DOHH2 (cell line): ENCODE measurements at regions not wholly inside any gene's neighbourhood (a gene's known extent, or its start where the extent isn't known, plus 50 kb on each side); places are given as distances from the start of the nearest gene placed in this dataset.

Experiments
- H3F3A ChIP-seq: fragments of 200-600 bp; sonication (generic), shearing (Covaris generic); 2 replicates; pipeline ENCODE4 v1.6.0; 2016; ENCODE audit warnings: antibody characterized with exemption, mild to moderate bottlenecking; ENCODE audit not compliant: control insufficient read depth, insufficient read depth
- H3K27ac ChIP-seq: fragments of 200-600 bp; sonication (generic); 2 replicates; pipeline ENCODE4 v1.5.1; 2014; ENCODE audit warnings: low read depth, mild to moderate bottlenecking, low read length, moderate library complexity
- H3K27me3 ChIP-seq: fragments of 200-600 bp; sonication (generic); 2 replicates; pipeline ENCODE4 v1.6.1; 2014; ENCODE audit warnings: mild to moderate bottlenecking, low read length, mixed read lengths; ENCODE audit not compliant: control insufficient read depth
- H3K36me3 ChIP-seq: fragments of 200-600 bp; sonication (generic); 2 replicates; pipeline ENCODE4 v1.6.1; 2014; ENCODE audit warnings: mild to moderate bottlenecking, low read length, moderate library complexity, mixed read lengths; ENCODE audit not compliant: control insufficient read depth
- H3K4me1 ChIP-seq: fragments of 200-600 bp; sonication (generic); 2 replicates; pipeline ENCODE4 v1.6.1; 2014; ENCODE audit warnings: mild to moderate bottlenecking, low read length, mixed read lengths; ENCODE audit not compliant: control insufficient read depth
- H3K4me2 ChIP-seq: fragments of 200-600 bp; sonication (generic); 2 replicates; pipeline ENCODE4 v1.6.0; 2014; ENCODE audit warnings: mild to moderate bottlenecking, low read length, moderate library complexity
- H3K4me3 ChIP-seq: fragments of 200-600 bp; sonication (generic); 2 replicates; pipeline ENCODE4 v1.5.1; 2014; ENCODE audit warnings: mild to moderate bottlenecking, low read length, mixed read lengths
- H3K79me2 ChIP-seq: fragments of 200-600 bp; sonication (generic); 2 replicates; pipeline ENCODE4 v1.6.1; 2014; ENCODE audit warnings: mild to moderate bottlenecking, low read length, mixed read lengths; ENCODE audit not compliant: control insufficient read depth
- H3K9me2 ChIP-seq: fragments of 200-600 bp; sonication (generic); replicated peaks from 2 replicates; pipeline ENCODE4 v1.6.1; 2014; ENCODE audit warnings: mild to moderate bottlenecking, low read length, mixed read lengths; ENCODE audit not compliant: control insufficient read depth
- H3K9me3 ChIP-seq: fragments of 200-600 bp; sonication (generic); 2 replicates; pipeline ENCODE4 v1.6.1; 2014; ENCODE audit warnings: antibody characterized with exemption, low read length, mixed read lengths; ENCODE audit not compliant: control insufficient read depth, insufficient read depth
- H4K20me1 ChIP-seq: fragments of 200-600 bp; sonication (generic); 2 replicates; pipeline ENCODE4 v1.6.0; 2014; ENCODE audit warnings: low read depth, mild to moderate bottlenecking, antibody characterized with exemption, low read length, moderate library complexity; ENCODE audit not compliant: control insufficient read depth, insufficient read depth
- EZH2phosphoT487 ChIP-seq: fragments of 200-600 bp; sonication (generic); IDR thresholded peaks from 2 replicates; pipeline ENCODE4 v1.6.1; 2017; ENCODE audit warnings: borderline replicate concordance, mild to moderate bottlenecking, antibody characterized with exemption, low read length, moderate library complexity, mixed read lengths
- TF ChIP-seq, protein P1 (sequence below): fragments of 200-600 bp; sonication (generic); IDR thresholded peaks from one replicate; pipeline ENCODE4 v1.5.1; 2014; ENCODE audit warnings: antibody characterized with exemption, mild to moderate bottlenecking, low read depth, low read length; ENCODE audit not compliant: poor library complexity, severe bottlenecking

DNA sequence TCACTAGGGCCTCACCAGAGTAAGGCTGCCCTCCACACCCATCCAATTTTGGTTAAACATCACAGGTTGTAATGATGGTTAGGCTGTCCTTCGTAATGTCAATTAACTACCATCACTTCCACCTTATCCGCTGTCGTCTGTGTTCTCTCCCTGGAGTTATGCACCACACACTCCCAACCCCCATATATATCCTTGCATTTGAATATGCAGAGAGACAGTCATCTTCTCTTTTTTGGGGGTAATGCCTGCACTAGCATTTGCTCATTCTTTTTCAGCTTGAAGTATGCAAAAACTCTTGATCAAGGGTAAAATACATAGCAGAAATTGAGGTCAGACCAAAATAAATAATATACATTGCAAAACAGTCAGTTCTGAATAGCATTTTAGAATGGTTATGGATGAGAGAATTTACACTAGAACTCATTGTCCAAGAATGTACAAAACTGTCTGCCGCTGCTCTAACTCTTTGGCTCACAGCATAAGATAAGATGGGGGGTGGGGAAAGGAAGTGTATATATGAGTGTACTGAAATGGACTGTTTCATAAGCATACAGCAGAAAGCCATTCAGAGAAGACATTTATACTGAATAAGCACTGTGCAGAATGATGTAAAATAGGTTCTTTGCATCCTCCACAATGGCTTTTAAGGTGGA is 397.8 kb upstream of the CHST9 start:
- H3K4me2 ChIP-seq = no peak overlapping the region
- no peak overlapping the region for H3K4me3 ChIP-seq
- H3K79me2 ChIP-seq = no peaks in the 10 kb centered on the region
- no peaks in the 10 kb centered on the region for H3F3A ChIP-seq
- H3K4me1 ChIP-seq = no peaks in the 10 kb centered on the region
- no peak overlapping the region for H3K27ac ChIP-seq
- H4K20me1 ChIP-seq = no peaks in the 10 kb centered on the region
- H3K36me3 ChIP-seq = no peaks in the 10 kb centered on the region
- TF ChIP-seq EZH2phosphoT487 = no peak
- H3K9me3 ChIP-seq = no peaks in the 10 kb centered on the region
- H3K9me2 ChIP-seq = no peaks in the 10 kb centered on the region
- H3K27me3 ChIP-seq = no peaks in the 10 kb centered on the region

DNA sequence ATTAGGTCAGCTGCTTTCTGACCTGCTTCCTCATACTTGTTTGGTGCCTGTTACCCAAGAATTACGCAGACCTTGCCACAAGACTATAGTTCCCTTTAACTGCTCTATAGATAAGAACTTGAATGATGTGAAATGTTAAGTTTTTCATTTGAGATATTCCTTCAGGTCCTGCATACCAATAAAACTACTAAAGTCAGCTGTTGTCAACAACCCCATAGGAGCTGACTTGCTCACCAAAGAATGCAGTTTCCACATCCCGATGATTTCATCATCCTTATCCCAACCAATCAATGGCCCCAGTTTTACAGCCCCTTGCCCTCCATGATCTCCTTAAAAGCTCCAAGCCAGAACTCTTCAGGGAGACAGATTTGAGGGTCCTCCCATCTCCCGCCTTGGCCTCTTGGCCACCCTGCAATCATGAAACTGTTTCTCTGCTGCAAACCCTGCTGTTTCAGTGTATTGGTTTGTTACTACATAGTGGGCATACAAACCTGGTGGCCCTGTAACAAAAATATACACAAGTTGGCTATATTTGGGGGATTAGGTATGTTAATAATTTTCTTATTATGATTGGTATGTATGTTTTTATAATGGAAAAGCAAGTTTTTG is 396.3 kb upstream of the CHST9 start:
- Histone ChIP-seq H3K27me3 (no peaks in the 10 kb centered on the region), H3K9me2 (no peaks in the 10 kb centered on the region), H3K4me1 (no peaks in the 10 kb centered on the region), H3K36me3 (no peaks in the 10 kb centered on the region), H3K4me3 (no peak overlapping the region), H3F3A (no peaks in the 10 kb centered on the region), H4K20me1 (no peaks in the 10 kb centered on the region), H3K27ac (no peak overlapping the region), H3K4me2 (no peak overlapping the region), H3K9me3 (no peaks in the 10 kb centered on the region), H3K79me2 (no peaks in the 10 kb centered on the region)
- TF ChIP-seq, protein P1, sequence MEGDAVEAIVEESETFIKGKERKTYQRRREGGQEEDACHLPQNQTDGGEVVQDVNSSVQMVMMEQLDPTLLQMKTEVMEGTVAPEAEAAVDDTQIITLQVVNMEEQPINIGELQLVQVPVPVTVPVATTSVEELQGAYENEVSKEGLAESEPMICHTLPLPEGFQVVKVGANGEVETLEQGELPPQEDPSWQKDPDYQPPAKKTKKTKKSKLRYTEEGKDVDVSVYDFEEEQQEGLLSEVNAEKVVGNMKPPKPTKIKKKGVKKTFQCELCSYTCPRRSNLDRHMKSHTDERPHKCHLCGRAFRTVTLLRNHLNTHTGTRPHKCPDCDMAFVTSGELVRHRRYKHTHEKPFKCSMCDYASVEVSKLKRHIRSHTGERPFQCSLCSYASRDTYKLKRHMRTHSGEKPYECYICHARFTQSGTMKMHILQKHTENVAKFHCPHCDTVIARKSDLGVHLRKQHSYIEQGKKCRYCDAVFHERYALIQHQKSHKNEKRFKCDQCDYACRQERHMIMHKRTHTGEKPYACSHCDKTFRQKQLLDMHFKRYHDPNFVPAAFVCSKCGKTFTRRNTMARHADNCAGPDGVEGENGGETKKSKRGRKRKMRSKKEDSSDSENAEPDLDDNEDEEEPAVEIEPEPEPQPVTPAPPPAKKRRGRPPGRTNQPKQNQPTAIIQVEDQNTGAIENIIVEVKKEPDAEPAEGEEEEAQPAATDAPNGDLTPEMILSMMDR = no peak
- no peak for TF ChIP-seq EZH2phosphoT487

DNA sequence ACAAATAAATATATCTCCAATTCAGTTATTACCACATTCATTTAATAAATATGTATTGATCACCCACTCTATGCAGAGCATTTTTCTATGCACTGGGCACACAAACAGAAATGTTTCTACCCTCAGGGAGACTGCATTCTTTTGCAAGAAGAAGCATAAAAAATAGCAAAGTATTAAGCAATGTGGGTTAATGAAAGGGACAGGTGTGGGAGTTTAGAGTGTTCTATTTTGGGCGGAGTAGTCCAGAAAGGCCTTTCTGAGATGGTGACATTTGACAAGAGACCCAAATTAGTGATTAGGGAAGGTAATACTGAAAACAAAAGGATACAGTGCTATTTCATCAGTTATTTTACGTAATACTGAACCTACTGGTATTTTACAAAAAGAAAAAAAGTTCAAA is 394.3 kb upstream of the CHST9 start:
- Histone ChIP-seq H3K4me2 (no peak overlapping the region), H3K9me2 (no peaks in the 10 kb centered on the region), H3K27me3 (no peaks in the 10 kb centered on the region), H4K20me1 (no peaks in the 10 kb centered on the region), H3K27ac (no peak overlapping the region), H3K79me2 (no peaks in the 10 kb centered on the region), H3K9me3 (no peaks in the 10 kb centered on the region), H3F3A (no peaks in the 10 kb centered on the region), H3K36me3 (no peaks in the 10 kb centered on the region), H3K4me1 (no peaks in the 10 kb centered on the region), H3K4me3 (no peak overlapping the region)
- TF ChIP-seq, protein P1 = no peak
- TF ChIP-seq EZH2phosphoT487 = no peak

DNA sequence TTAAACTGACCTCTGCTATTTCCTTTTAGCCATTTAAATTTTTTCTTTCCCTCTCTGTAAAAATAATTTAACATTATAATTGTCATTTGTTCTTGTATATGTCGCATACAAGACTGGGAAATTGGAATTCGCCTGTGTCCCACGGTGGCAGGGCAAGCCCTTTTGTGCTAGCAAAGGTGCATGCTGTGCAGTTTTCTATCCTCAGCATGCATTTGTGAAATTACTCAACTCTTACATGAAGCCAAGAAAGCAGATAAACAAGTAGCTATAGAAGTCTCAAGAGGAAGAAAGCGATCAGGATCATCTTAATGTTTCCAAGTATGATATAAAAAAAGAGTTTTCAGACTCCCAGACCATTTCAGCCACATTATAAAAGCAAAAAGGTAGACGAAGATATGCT is 392.6 kb upstream of the CHST9 start:
- Histone ChIP-seq H3K4me2 (no peak overlapping the region), H3K9me3 (no peaks in the 10 kb centered on the region), H4K20me1 (no peaks in the 10 kb centered on the region), H3K36me3 (no peaks in the 10 kb centered on the region), H3K4me3 (no peak overlapping the region), H3K27me3 (no peaks in the 10 kb centered on the region), H3K79me2 (no peaks in the 10 kb centered on the region), H3K27ac (no peak overlapping the region), H3K4me1 (no peaks in the 10 kb centered on the region), H3F3A (no peaks in the 10 kb centered on the region), H3K9me2 (no peaks in the 10 kb centered on the region)
- TF ChIP-seq EZH2phosphoT487 = no peak
- TF ChIP-seq, protein P1 = no peak
